NCI-H1105 treated with DMSO at 0.1 percent for 48 hours (cell line): ENCODE measurements at regions not wholly inside any gene's neighbourhood (a gene's known extent, or its start where the extent isn't known, plus 50 kb on each side); places are given as distances from the start of the nearest gene placed in this dataset.

Source experiments
- DNase-seq: peaks from one replicate; lab custom pipeline; 2025; lab: John Stamatoyannopoulos, UW

- no peak for DNase-seq
Measured at GRCh38 chr9:134273647-134274046, 52.6 kb upstream of the RXRA start.

- no peak for DNase-seq
Measured at GRCh38 chr9:134275375-134275774, 50.9 kb upstream of the RXRA start.

GRCh38 chr9:134276453-134277245 is 49.6 kb upstream of the RXRA start:
- DNase-seq, result no peak
